ENCODE measurements at regions not wholly inside any gene's neighbourhood (a gene's known extent, or its start where the extent isn't known, plus 50 kb on each side); places are given as distances from the start of the nearest gene placed in this dataset.

GRCh38 chr4:177975315-177975987, 533.2 kb upstream of the AGA start:
- TF ChIP-seq POLR2A (IDR thresholded peaks at IDR 0.05; ENCODE audit: low read depth, low read length) (no peak), POLR2AphosphoS5 (IDR thresholded peaks at IDR 0.05; ENCODE audit: low read depth, low read length) (no peak), TAF1 (IDR thresholded peaks at IDR 0.05; ENCODE audit: borderline replicate concordance, low read depth, low read length) (no peak)
